K562 (cell line): ENCODE measurements at regions not wholly inside any gene's neighbourhood (a gene's known extent, or its start where the extent isn't known, plus 50 kb on each side); places are given as distances from the start of the nearest gene placed in this dataset.

Source experiments
- ATAC-seq: fragments of 200-7000 bp; cut with Tn5 transposase; 3 replicates; pipeline ENCODE4 v1.9.1; 2020; ENCODE audit warnings: moderate library complexity
- BruUV-seq: library from RNA; stranded (reverse); fragments of 400-500 nt; replicated peaks from 2 replicates; lab custom pipeline; 2021; lab: Mats Ljungman, UMichigan
- CTCF ChIA-PET: fragments of 300-600 bp; formaldehyde crosslinking; extraction: SDS; loops from one replicate; lab custom pipeline; 2021; ENCODE audit warnings: low intra/inter-chr PET ratio; lab: Yijun Ruan, JAX
- POLR2A ChIA-PET: fragments of 300-600, 350-650 bp; sonication (Branson Sonifier 250); formaldehyde crosslinking; extraction: SDS; loops from one replicate; lab custom pipeline; 2021; ENCODE audit warnings: antibody characterized with exemption, inconsistent platforms; lab: Yijun Ruan, JAX
- DNase-seq, 4 experiments: peaks; one replicate each; pipeline versions ENCODE4 v3.0.0 to v3.0.0-alpha.2; 2011 to 2018; ENCODE audit warnings: low spot score in 3 of 4, mixed read lengths in 3 of 4; ENCODE audit errors: extremely low read depth in 1 of 4
- FAIRE-seq: peaks from 2 replicates; lab custom pipeline; 2011; peaks lifted over from hg19 to GRCh38; lab: Jason Lieb, UNC
- H2AFZ ChIP-seq: 2 replicates; pipeline ENCODE4 v1.6.0; 2011; ENCODE audit warnings: low read depth, low read length, control low read depth, inconsistent platforms
- H3K27ac ChIP-seq: fragments of 200-600 bp; 3 replicates; pipeline ENCODE4 v1.8.0; 2011; ENCODE audit warnings: low read depth, mild to moderate bottlenecking, control low read depth, inconsistent platforms, low read length, moderate library complexity, mixed read lengths; ENCODE audit errors: extremely low read depth
- H3K27me3 ChIP-seq, 2 experiments: fragments of 300-600 bp in 1 of 2; 2 replicates in 1 of 2; 3 replicates in 1 of 2; pipeline versions ENCODE4 v1.6.0 to v1.8.0; 2011; ENCODE audit warnings: inconsistent platforms in 2 of 2, low read length in 2 of 2, mild to moderate bottlenecking in 1 of 2, mixed read lengths in 1 of 2, moderate library complexity in 1 of 2; ENCODE audit not compliant: control insufficient read depth in 2 of 2, insufficient read depth in 2 of 2
- H3K36me3 ChIP-seq: fragments of 300-600 bp; 3 replicates; pipeline ENCODE4 v1.8.0; 2011; ENCODE audit warnings: mild to moderate bottlenecking, low read length, inconsistent platforms; ENCODE audit not compliant: control insufficient read depth, insufficient read depth
- H3K4me1 ChIP-seq, 2 experiments: fragments of 200-600 bp in 1 of 2; replicated peaks in 1 of 2; 2 replicates in 1 of 2; 3 replicates in 1 of 2; pipeline versions ENCODE4 v1.5.1 to v1.8.0; 2011; ENCODE audit warnings: inconsistent platforms in 2 of 2, low read length in 2 of 2, mild to moderate bottlenecking in 1 of 2, mixed read lengths in 1 of 2, moderate library complexity in 1 of 2; ENCODE audit not compliant: control insufficient read depth in 2 of 2, insufficient read depth in 2 of 2
- H3K4me2 ChIP-seq: 2 replicates; pipeline ENCODE4 v1.6.1; 2011; ENCODE audit warnings: low read length, control low read depth, inconsistent platforms, mixed read lengths; ENCODE audit not compliant: insufficient read depth
- H3K4me3 ChIP-seq: fragments of 200-600 bp; sonication (generic), shearing (Covaris generic); 2 replicates; pipeline ENCODE4 v1.5.1; 2016; ENCODE audit warnings: control low read depth, inconsistent platforms
- H3K79me2 ChIP-seq: fragments of 200-600 bp; 3 replicates; pipeline ENCODE4 v1.8.0; 2011; ENCODE audit warnings: low read length, inconsistent platforms; ENCODE audit not compliant: control insufficient read depth, insufficient read depth
- H3K9ac ChIP-seq, 2 experiments: 2 replicates each; pipeline versions ENCODE4 v1.6.0 to v1.6.1; 2011; ENCODE audit warnings: low read depth in 2 of 2, low read length in 2 of 2, control low read depth in 1 of 2, inconsistent platforms in 1 of 2, mild to moderate bottlenecking in 1 of 2, mixed read lengths in 1 of 2; ENCODE audit not compliant: insufficient read depth in 1 of 2
- H3K9me1 ChIP-seq: one replicate; pipeline ENCODE4 v1.6.0; 2011; ENCODE audit warnings: inconsistent platforms, mild to moderate bottlenecking, low read length, moderate library complexity; ENCODE audit not compliant: control insufficient read depth, insufficient read depth
- H3K9me3 ChIP-seq: replicated peaks from 2 replicates; pipeline ENCODE4 v1.5.1; 2011; ENCODE audit warnings: low read depth, low read length, inconsistent platforms; ENCODE audit not compliant: control insufficient read depth, insufficient read depth
- H4K20me1 ChIP-seq: replicated peaks from 2 replicates; pipeline ENCODE4 v1.6.1; 2011; ENCODE audit warnings: low read length, inconsistent platforms, mixed read lengths; ENCODE audit not compliant: control insufficient read depth, insufficient read depth
- DDX20 ChIP-seq: fragments of 450-650 bp; IDR thresholded peaks from 2 replicates; pipeline ENCODE4 v1.6.1; 2016; ENCODE audit warnings: missing genetic modification characterization, low read depth, mild to moderate bottlenecking, missing compliant biosample characterization, moderate library complexity
- MEF2D ChIP-seq: conservative IDR thresholded peaks from 2 replicates; pipeline ENCODE4 v1.6.1; 2016; ENCODE audit warnings: low read depth, missing genetic modification characterization, missing compliant biosample characterization
- NFE2 ChIP-seq: IDR thresholded peaks from 2 replicates; pipeline ENCODE4 v1.6.1; 2014; ENCODE audit warnings: antibody characterized with exemption, low read depth
- PTTG1 ChIP-seq: fragments of 450-650 bp; IDR thresholded peaks from 2 replicates; pipeline ENCODE4 v1.6.1; 2016; ENCODE audit warnings: low read depth, mild to moderate bottlenecking, missing genetic modification characterization, missing compliant biosample characterization
- ZBTB40 ChIP-seq, 2 experiments: fragments of 450-650 bp in 1 of 2; sonication (generic) in 1 of 2; formaldehyde crosslinking in 1 of 2; IDR thresholded peaks; 2 replicates each; pipeline versions ENCODE4 v1.7.1 to v1.9.0; 2016 to 2022; ENCODE audit warnings: inconsistent platforms in 1 of 2, mild to moderate bottlenecking in 1 of 2, missing genetic modification reagents in 1 of 2
- ZKSCAN8 ChIP-seq: fragments of 200-800 bp; sonication (Bioruptor generic); IDR thresholded peaks from 2 replicates; pipeline ENCODE4 v1.6.1; 2016; ENCODE audit warnings: missing genetic modification characterization, missing compliant biosample characterization
- ZNF175 ChIP-seq: fragments of 200-800 bp; sonication (Bioruptor generic); IDR thresholded peaks from 2 replicates; pipeline ENCODE4 v1.6.1; 2016; ENCODE audit warnings: low read depth, mild to moderate bottlenecking, missing genetic modification characterization, missing compliant biosample characterization
- ZNF449 ChIP-seq: fragments of 250-450 bp; sonication (Bioruptor Pico); IDR thresholded peaks from 2 replicates; pipeline ENCODE4 v1.8.0; 2022; ENCODE audit warnings: moderate library complexity, mild to moderate bottlenecking, inconsistent platforms
- ZNF740 ChIP-seq, 3 experiments: fragments of 200-800 bp in 1 of 3; sonication (Bioruptor generic) in 1 of 3; sonication (generic) in 1 of 3; formaldehyde crosslinking in 1 of 3; IDR thresholded peaks; 2 replicates each; pipeline versions ENCODE4 v1.6.1 to v1.8.0; 2016 to 2022; ENCODE audit warnings: mild to moderate bottlenecking in 2 of 3, missing compliant biosample characterization in 2 of 3, missing genetic modification characterization in 2 of 3, missing genetic modification reagents in 1 of 3
- WGBS: fragments of 100-300 bp; shearing (Covaris generic); methylation state at CpG from one replicate; pipeline ENCODE4 v1.1.6; 2016; ENCODE audit warnings: low coverage, mixed read lengths; ENCODE audit not compliant: insufficient coverage; ENCODE audit errors: missing lambda C conversion rate; 5-methylcytosine and 5-hydroxymethylcytosine counted together
- in situ Hi-C: fragments of 300-500 bp; cut with MboI; formaldehyde crosslinking; loops from 4 replicates; pipeline ENCODE4 v1.15.0; 2018; ENCODE audit warnings: inconsistent platforms, mixed read lengths
- intact Hi-C: fragments of 100-400 bp; cut with micrococcal nuclease; formaldehyde crosslinking; loops from 2 replicates; pipeline ENCODE4 v1.14.2; 2022

DNA sequence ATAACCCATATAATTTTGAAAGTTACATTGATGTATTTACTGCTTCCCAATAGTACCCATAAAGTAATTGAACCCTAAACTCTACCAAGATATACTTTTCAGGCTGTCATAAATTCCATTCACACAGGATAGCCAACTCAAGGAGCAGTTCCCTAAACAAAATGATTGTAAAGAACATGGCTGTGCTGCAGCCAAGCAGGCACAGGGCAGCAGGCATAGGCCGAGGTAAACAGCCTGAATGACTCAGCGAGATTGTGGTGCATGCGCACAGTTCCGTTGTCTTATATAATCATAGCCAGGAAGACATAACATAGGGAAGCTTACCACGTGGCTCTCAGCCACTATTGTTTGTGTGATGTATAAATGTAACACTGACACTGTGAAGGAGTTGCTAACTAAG lies 344.9 kb downstream of the FSCB start:
- POLR2A ChIA-PET, result no interaction called here
- FAIRE-seq (no peak), DNase-seq (peak in 1 of 4 experiments; percentile 21), ATAC-seq (no peak)
- H3K27me3 ChIP-seq, result no peaks in the 10 kb centered on the region
- H3K9ac ChIP-seq, result no peak overlapping the region
- WGBS, result 0% methylated on average over 3 of the region's 5 CpGs
- BruUV-seq, result no TSS peak
- H3K9me3 ChIP-seq, result no peaks in the 10 kb centered on the region
- intact Hi-C loops (no loop called here), in situ Hi-C loops (no loop called here)
- no peaks in the 10 kb centered on the region for H3K4me1 ChIP-seq
- no peak overlapping the region for H3K27ac ChIP-seq
- H3K4me2 ChIP-seq, result no peak overlapping the region
- no peaks in the 10 kb centered on the region for H3K9me1 ChIP-seq
- H3K79me2 ChIP-seq, result no peaks in the 10 kb centered on the region
- CTCF ChIA-PET, result no interaction called here
- peak overlapping the region; percentile 8; the same call in 1 of the 2 replicates for H2AFZ ChIP-seq
- H3K36me3 ChIP-seq, result no peaks in the 10 kb centered on the region
- H4K20me1 ChIP-seq, result no peaks in the 10 kb centered on the region
- no peak overlapping the region for H3K4me3 ChIP-seq
- TF ChIP-seq ZNF449 (CRISPR knock-in tag) (peak; percentile 78; the same call in 1 of the 2 replicates), ZNF175 (0 out of 2 replicates have a peak, but pooled peaks have one; percentile 24), ZNF740 (CRISPR knock-in tag; IDR thresholded peaks at IDR 0.05) (no peak), ZNF740 (tag; IDR thresholded peaks at IDR 0.05) (peak in 1 of 2 experiments; percentile 59; a peak in 1 of 4 replicates), ZKSCAN8 (CRISPR knock-in tag) (peak; percentile 53; the same call in 1 of the 2 replicates), NFE2 (peak; percentile 52; the same call in 1 of the 2 replicates), PTTG1 (tag) (0 out of 2 replicates have a peak, but pooled peaks have one; percentile 30), ZBTB40 (IDR thresholded peaks at IDR 0.05) (no peak), ZBTB40 (CRISPR knock-in tag; IDR thresholded peaks at IDR 0.05) (no peak), MEF2D (tag) (0 out of 2 replicates have a peak, but pooled peaks have one; percentile 22), DDX20 (peak; percentile 70; the same call in 1 of the 2 replicates)
